GM23248 (cell line): ENCODE measurements at regions not wholly inside any gene's neighbourhood (a gene's known extent, or its start where the extent isn't known, plus 50 kb on each side); places are given as distances from the start of the nearest gene placed in this dataset. TPM values are rescaled to one million over a fixed set of nuclear protein-coding genes. Genes with fewer than 3 reads are reported as not detected.

ENCODE experiments used
- DNase-seq: peaks from one replicate; pipeline ENCODE4 v3.0.0-alpha.2; 2015
- H2AFZ ChIP-seq: fragments of 200-600 bp; sonication (generic); 2 replicates; pipeline ENCODE4 v1.6.1; 2016; ENCODE audit warnings: antibody characterized with exemption
- H3F3A ChIP-seq: fragments of 200-600 bp; sonication (generic); 2 replicates; pipeline ENCODE4 v1.6.1; 2016; ENCODE audit warnings: mild to moderate bottlenecking, antibody characterized with exemption, mixed run types; ENCODE audit not compliant: insufficient read depth
- H3K27ac ChIP-seq: fragments of 200-600 bp; sonication (generic); 2 replicates; pipeline ENCODE4 v1.5.1; 2016; ENCODE audit warnings: mild to moderate bottlenecking
- H3K27me3 ChIP-seq: fragments of 200-600 bp; sonication (generic); replicated peaks from 2 replicates; pipeline ENCODE4 v1.6.1; 2016; ENCODE audit warnings: mild to moderate bottlenecking; ENCODE audit not compliant: insufficient read depth
- H3K36me3 ChIP-seq: fragments of 200-600 bp; sonication (generic); 2 replicates; pipeline ENCODE4 v1.6.1; 2016; ENCODE audit warnings: low read depth, mild to moderate bottlenecking
- H3K4me1 ChIP-seq: fragments of 200-600 bp; sonication (generic); 2 replicates; pipeline ENCODE4 v1.6.1; 2016; ENCODE audit warnings: mild to moderate bottlenecking; ENCODE audit not compliant: insufficient read depth
- H3K4me2 ChIP-seq: fragments of 200-600 bp; sonication (generic); one replicate; pipeline ENCODE4 v1.6.1; 2016; ENCODE audit warnings: mild to moderate bottlenecking; ENCODE audit not compliant: unreplicated experiment
- H3K4me3 ChIP-seq: fragments of 200-600 bp; sonication (generic); 2 replicates; pipeline ENCODE4 v1.5.1; 2016; ENCODE audit warnings: mild to moderate bottlenecking
- H3K79me2 ChIP-seq: fragments of 200-600 bp; sonication (generic); 2 replicates; pipeline ENCODE4 v1.6.1; 2016; ENCODE audit warnings: mild to moderate bottlenecking; ENCODE audit not compliant: insufficient read depth
- H3K9ac ChIP-seq: fragments of 200-600 bp; sonication (generic); 2 replicates; pipeline ENCODE4 v1.6.1; 2016; ENCODE audit warnings: mild to moderate bottlenecking
- H3K9me2 ChIP-seq: fragments of 200-600 bp; sonication (generic); 2 replicates; pipeline ENCODE4 v1.6.1; 2016; ENCODE audit warnings: mixed run types, mild to moderate bottlenecking, moderate library complexity; ENCODE audit not compliant: insufficient read depth
- H3K9me3 ChIP-seq: fragments of 200-600 bp; sonication (generic); one replicate; pipeline ENCODE4 v1.6.1; 2017; ENCODE audit warnings: low read depth
- H4K20me1 ChIP-seq: fragments of 200-600 bp; sonication (generic); 2 replicates; pipeline ENCODE4 v1.6.0; 2016; ENCODE audit not compliant: insufficient read depth
- EZH2 ChIP-seq: fragments of 200-600 bp; sonication (generic); IDR thresholded peaks from 2 replicates; pipeline ENCODE4 v1.6.1; 2018; ENCODE audit warnings: antibody characterized with exemption, mild to moderate bottlenecking; ENCODE audit not compliant: insufficient read depth, poor library complexity, severe bottlenecking
- EZH2phosphoT487 ChIP-seq: fragments of 200-600 bp; sonication (generic); IDR thresholded peaks from 2 replicates; pipeline ENCODE4 v1.6.1; 2018; ENCODE audit warnings: antibody characterized with exemption, moderate library complexity, mild to moderate bottlenecking, low read depth; ENCODE audit not compliant: insufficient read depth
- WGBS, 2 experiments: methylation state at CpG; one replicate each; pipeline ENCODE4 v1.1.6; 2015 to 2017; ENCODE audit warnings: low lambda C conversion rate in 2 of 2, low coverage in 1 of 2; ENCODE audit errors: missing lambda C conversion rate in 2 of 2; 5-methylcytosine and 5-hydroxymethylcytosine counted together
- in situ Hi-C: fragments of 300-500 bp; cut with MboI; formaldehyde crosslinking; loops from 2 replicates; pipeline ENCODE4 v1.15.0; 2020
- small RNA-seq: library from RNA; depleted of rRNA; stranded (forward); fragments of <200 nt; gene quantifications from one replicate; pipeline ENCODE3, GENCODE V24; 2014; ENCODE audit warnings: low read depth, low replicate concordance

DNA sequence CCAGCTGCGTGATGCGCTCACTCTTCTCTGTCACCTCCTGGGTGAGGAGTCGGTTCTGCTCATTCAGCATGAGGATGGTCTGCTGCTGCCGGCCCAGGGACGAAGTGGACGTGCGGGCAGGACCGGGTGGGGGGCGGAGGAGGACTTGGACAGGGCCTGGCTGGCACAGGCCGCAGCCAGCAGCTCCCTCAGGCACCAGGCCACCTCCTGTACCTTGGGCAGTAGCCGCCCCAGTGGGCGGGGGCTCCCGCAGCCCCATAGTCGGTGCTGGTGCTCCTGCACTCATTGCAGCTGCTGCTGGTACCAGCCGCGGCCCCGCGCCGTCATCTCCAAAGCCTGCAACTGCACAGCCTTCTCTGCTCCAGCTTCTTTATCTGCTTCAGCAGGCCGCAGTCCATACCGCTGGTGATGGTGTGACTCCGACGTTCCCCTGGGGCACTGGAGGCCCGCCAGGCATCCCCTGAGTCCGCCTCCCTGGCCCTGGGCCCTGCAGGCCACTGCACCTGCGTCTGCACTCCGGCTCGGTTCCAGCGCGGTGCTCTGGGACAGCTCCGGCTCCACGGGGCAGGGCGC is 884.9 kb upstream of the ZNF722 start:
- H3K9ac ChIP-seq, result no peak overlapping the region
- no peak overlapping the region for H2AFZ ChIP-seq
- no peak overlapping the region for H3K4me3 ChIP-seq
- no peak overlapping the region for H3K4me2 ChIP-seq
- H3K27me3 ChIP-seq, result no peaks in the 10 kb centered on the region
- no peaks in the 10 kb centered on the region for H3K9me2 ChIP-seq
- H4K20me1 ChIP-seq, result no peaks in the 10 kb centered on the region
- in situ Hi-C loops, result no loop called here
- no peaks in the 10 kb centered on the region for H3K9me3 ChIP-seq
- H3F3A ChIP-seq, result no peaks in the 10 kb centered on the region
- no peak for TF ChIP-seq EZH2
- TF ChIP-seq EZH2phosphoT487, result no peak
- no peak for DNase-seq
- no peaks in the 10 kb centered on the region for H3K4me1 ChIP-seq
- H3K27ac ChIP-seq, result no peak overlapping the region
- H3K79me2 ChIP-seq, result no peaks in the 10 kb centered on the region
- no peaks in the 10 kb centered on the region for H3K36me3 ChIP-seq
- 59 to 64% methylated on average over 31 to 33 of the region's 33 CpGs for WGBS, 2 experiments

DNA sequence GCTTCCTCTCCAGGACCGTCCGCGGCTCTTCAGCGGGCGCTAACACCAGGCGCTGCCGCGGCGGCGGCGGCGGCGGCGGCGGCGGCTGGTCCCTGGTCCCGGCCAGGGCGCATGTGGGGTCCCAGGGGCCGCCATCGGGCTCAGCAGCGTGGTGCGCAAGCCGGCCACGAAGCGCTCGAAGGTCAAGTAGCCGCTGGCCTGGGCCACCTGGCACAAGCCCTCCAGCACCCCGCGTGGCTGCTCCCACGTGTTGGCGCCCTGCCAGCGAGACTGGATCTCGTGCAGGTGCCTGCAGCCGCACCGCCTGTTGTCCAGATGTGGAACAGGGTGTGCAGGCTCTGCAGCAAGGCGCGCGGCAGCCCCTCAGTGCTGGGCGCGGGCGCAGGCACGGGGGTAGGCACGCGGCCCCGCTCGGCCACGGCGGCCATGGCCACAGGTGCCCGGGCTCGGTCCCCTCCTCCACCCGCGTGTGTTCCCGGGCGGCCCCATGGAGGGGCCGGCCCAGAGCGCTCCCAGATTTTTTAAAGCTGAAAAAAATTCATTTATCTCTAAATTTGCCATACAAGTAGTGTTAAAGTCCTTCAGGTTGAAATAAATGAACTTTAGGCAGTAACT is 884.2 kb upstream of the ZNF722 start:
- Histone ChIP-seq H3K9me3 (no peaks in the 10 kb centered on the region), H3K27me3 (no peaks in the 10 kb centered on the region), H4K20me1 (no peaks in the 10 kb centered on the region), H3K4me2 (no peak overlapping the region), H3K4me1 (no peaks in the 10 kb centered on the region), H3K27ac (no peak overlapping the region), H2AFZ (no peak overlapping the region), H3K79me2 (no peaks in the 10 kb centered on the region), H3K36me3 (no peaks in the 10 kb centered on the region), H3F3A (no peaks in the 10 kb centered on the region), H3K4me3 (no peak overlapping the region), H3K9me2 (no peaks in the 10 kb centered on the region), H3K9ac (no peak overlapping the region)
- no peak for DNase-seq
- TF ChIP-seq EZH2, result no peak
- no peak for TF ChIP-seq EZH2phosphoT487
- in situ Hi-C loops, result no loop called here
- WGBS, 2 experiments, result 39 to 44% methylated on average over 40 to 42 of the region's 56 CpGs

Small RNA genes lying in the stretch of these regions (small RNA-seq; reads per million reads assigned to genes)
- gene RNU6-417P, result not detected
